SK-N-MC (cell line): ENCODE measurements at regions not wholly inside any gene's neighbourhood (a gene's known extent, or its start where the extent isn't known, plus 50 kb on each side); places are given as distances from the start of the nearest gene placed in this dataset.

Source experiments
- DNase-seq: peaks from one replicate; pipeline ENCODE4 v3.0.0-alpha.2; 2011; ENCODE audit warnings: low read depth, low spot score
- H3K27ac ChIP-seq: fragments of 200-600 bp; sonication (generic); 2 replicates; pipeline ENCODE4 v1.5.1; 2016; ENCODE audit warnings: mixed run types
- H3K36me3 ChIP-seq: fragments of 200-600 bp; sonication (generic); 2 replicates; pipeline ENCODE4 v1.6.1; 2017; ENCODE audit warnings: antibody characterized with exemption, low read length, mixed read lengths; ENCODE audit not compliant: insufficient read depth
- H3K4me3 ChIP-seq: fragments of 200-600 bp; sonication (generic); 2 replicates; pipeline ENCODE4 v1.5.1; 2016
- H3K9ac ChIP-seq: fragments of 200-600 bp; sonication (generic); 2 replicates; pipeline ENCODE4 v1.8.0; 2017; ENCODE audit warnings: mixed run types, mixed read lengths; ENCODE audit not compliant: insufficient read length
- H3K9me3 ChIP-seq: fragments of 200-600 bp; sonication (generic); 2 replicates; pipeline ENCODE4 v1.6.1; 2017; ENCODE audit warnings: low read depth, mild to moderate bottlenecking, antibody characterized with exemption, low read length, moderate library complexity, mixed read lengths
- EZH2 ChIP-seq: fragments of 200-600 bp; sonication (generic); IDR thresholded peaks from one replicate; pipeline ENCODE4 v1.6.1; 2017; ENCODE audit warnings: antibody characterized with exemption
- FOXP2 ChIP-seq: optimal IDR thresholded peaks from 2 replicates; pipeline ENCODE3; 2011; ENCODE audit warnings: mild to moderate bottlenecking, moderate library complexity; ENCODE audit not compliant: insufficient read depth; ENCODE audit errors: extremely low read length, control extremely low read depth
- POLR2AphosphoS5 ChIP-seq: IDR thresholded peaks from 2 replicates; pipeline ENCODE4 v1.6.1; 2012; ENCODE audit warnings: mild to moderate bottlenecking, low read depth, low read length, borderline replicate concordance

DNA sequence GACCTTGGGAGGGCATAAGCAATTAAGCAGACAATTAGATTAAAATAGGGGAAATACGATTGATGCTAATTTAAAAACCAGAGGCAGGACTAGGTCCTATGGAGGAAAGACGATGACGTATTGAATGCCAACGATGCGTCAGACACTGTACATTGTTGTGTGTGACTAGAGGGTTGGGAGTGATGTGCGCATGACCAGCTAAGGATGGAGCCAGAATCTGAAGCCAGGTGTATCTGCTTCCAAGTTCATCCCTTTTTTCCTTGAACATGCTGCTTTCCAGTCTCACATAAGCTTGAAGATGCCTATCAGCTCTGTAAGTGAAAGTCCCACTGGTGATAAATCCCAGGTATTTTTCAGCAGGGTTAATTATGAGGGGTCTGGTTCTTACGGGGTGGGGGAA is 576.2 kb downstream of the MATN1 start:
- Histone ChIP-seq H3K36me3 (no peaks in the 10 kb centered on the region), H3K9ac (no peak overlapping the region), H3K9me3 (no peaks in the 10 kb centered on the region), H3K27ac (no peak overlapping the region), H3K4me3 (no peak overlapping the region)
- TF ChIP-seq EZH2 (no peak), POLR2AphosphoS5 (no peak), FOXP2 (no peak)
- no peak for DNase-seq

DNA sequence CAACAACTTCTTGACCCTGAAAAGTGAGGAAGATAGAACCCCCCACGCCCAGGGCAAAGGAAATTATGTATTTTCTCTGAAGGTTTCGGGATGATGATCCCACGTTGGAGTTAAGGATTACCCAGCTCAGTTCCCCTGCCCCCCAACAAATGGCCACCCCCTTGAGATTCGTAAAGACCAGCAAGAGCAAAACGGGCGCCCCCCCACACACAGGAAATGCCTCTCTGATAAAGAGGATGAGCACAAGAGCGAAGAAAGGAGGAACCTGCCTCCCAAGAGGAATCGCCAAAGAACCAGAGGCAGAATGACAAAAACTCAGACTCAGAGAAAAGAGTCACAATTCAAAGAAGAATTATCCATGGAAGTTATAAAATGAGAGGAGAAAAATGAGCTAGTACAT is 576.9 kb downstream of the MATN1 start:
- Histone ChIP-seq H3K9me3 (no peaks in the 10 kb centered on the region), H3K4me3 (no peak overlapping the region), H3K9ac (no peak overlapping the region), H3K27ac (no peak overlapping the region), H3K36me3 (no peaks in the 10 kb centered on the region)
- TF ChIP-seq FOXP2 (no peak), EZH2 (no peak), POLR2AphosphoS5 (no peak)
- no peak for DNase-seq

DNA sequence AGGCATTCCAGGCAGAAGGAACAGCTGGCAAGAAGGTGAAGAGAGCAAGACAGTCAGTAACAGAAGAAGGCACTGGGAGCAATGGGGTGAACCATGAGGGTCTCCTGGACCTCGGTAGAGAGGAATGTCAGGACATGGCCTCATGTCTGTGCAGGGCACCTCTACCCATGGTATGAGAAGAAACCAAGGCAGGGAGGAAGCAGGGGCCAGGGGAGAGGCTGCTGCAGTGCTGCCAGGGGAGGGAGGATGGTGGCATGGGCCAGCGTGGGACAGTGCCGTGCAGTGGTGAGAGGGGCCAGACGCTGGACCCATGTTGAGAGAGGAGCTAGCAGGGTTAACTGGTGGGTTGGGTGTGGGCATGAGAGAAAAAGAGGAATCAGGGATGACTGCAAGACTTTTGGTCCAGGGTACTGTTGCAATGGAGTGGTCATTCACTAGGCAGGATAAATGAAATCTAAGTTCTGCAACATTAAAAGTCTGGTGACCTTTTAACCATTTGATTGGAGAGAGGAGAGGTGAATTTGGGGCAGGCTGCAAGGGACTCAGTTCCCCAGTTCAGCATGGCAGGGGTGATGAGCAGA is 577.6 kb downstream of the MATN1 start:
- no peak overlapping the region for H3K9ac ChIP-seq
- TF ChIP-seq POLR2AphosphoS5 (no peak), FOXP2 (no peak), EZH2 (no peak)
- H3K9me3 ChIP-seq: no peaks in the 10 kb centered on the region
- DNase-seq: no peak
- H3K27ac ChIP-seq: no peak overlapping the region
- H3K36me3 ChIP-seq: no peaks in the 10 kb centered on the region
- no peak overlapping the region for H3K4me3 ChIP-seq

DNA sequence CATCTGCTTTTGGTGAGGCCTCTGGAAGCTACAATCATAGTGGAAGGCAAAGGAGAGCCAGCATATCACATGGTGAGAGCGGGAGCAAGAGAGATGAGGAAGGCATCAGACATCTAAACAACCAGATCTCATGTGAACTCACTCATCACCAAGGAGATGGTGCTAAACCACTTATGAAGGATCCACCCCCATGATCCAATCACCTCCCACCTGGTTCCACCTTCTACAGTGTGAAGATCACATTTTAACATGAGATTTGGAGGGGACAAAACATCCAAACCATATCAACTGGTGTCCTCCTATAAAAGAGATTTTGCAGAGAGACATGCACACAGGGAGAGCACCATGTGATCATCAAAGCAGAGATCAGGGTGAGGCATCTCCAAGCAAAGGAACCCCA is 578.6 kb downstream of the MATN1 start:
- no peak overlapping the region for H3K9ac ChIP-seq
- H3K27ac ChIP-seq: no peak overlapping the region
- DNase-seq: no peak
- TF ChIP-seq EZH2 (no peak), POLR2AphosphoS5 (no peak), FOXP2 (no peak)
- H3K9me3 ChIP-seq: no peaks in the 10 kb centered on the region
- no peak overlapping the region for H3K4me3 ChIP-seq
- no peaks in the 10 kb centered on the region for H3K36me3 ChIP-seq

DNA sequence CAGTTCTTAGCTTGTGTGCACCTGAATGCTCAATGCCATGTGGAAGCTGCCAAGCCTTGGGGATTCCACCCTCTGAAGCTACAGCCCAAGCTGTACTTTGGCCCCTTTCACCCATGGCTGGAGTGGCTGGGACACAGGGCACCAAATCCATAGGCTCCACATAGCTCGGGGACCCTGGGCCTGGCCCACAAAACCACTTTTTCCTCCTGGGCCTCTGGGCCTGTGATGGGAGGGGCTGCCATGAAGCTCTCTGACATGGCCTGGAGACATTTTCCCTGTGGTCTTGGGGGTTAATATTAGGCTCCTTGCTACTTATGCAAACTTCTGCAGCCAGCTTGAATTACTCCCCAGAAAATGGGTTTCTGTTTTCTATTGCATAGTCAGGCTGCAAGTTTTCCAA is 579.9 kb downstream of the MATN1 start:
- H3K4me3 ChIP-seq: no peak overlapping the region
- no peaks in the 10 kb centered on the region for H3K9me3 ChIP-seq
- H3K27ac ChIP-seq: no peak overlapping the region
- TF ChIP-seq POLR2AphosphoS5: no peak
- no peak for TF ChIP-seq FOXP2
- no peak for TF ChIP-seq EZH2
- no peak for DNase-seq
- H3K36me3 ChIP-seq: no peaks in the 10 kb centered on the region
- H3K9ac ChIP-seq: no peak overlapping the region

DNA sequence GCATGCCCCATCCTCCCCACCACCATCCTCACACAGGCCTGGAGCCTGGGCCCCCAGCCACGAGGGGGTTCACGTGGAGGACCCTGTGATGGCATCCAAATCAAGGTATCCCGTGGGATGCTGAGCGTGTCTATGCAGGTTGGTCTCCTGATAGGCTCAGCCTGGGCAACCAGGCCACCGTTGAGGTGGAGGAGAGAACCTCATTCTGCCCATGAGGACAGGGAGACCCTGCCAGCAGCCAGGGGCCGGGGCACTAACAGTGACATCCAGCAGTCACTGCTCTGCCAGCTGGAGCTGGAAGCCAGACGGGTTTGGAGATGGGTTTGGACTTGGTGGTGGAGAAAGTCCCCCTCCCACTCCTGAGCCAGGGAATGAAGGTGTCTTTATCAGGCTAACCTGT is 582.8 kb downstream of the MATN1 start:
- no peak overlapping the region for H3K4me3 ChIP-seq
- no peak overlapping the region for H3K27ac ChIP-seq
- no peaks in the 10 kb centered on the region for H3K9me3 ChIP-seq
- no peaks in the 10 kb centered on the region for H3K36me3 ChIP-seq
- TF ChIP-seq POLR2AphosphoS5: no peak
- no peak for TF ChIP-seq FOXP2
- no peak for TF ChIP-seq EZH2
- no peak for DNase-seq
- H3K9ac ChIP-seq: no peak overlapping the region

DNA sequence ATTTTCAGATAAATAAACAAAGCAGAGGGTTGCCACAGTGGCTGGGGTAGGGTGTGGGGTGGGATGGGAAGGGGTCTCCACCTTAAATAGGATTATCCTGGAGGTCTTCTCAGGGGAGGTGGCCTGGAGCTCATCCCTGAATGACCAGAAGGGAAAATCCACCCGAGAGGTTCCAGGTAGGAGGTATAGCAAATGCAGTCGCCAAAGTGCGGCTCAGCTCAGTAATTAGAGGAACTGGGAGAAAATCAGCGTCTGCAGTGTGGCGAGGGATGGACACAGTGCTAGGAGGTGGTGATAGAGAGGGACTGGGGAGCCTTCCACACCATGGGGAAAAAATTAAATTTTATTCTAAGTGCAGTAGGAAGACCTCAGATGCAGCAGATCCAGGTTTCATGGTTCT is 584.5 kb downstream of the MATN1 start:
- Histone ChIP-seq H3K27ac (no peak overlapping the region), H3K9ac (no peak overlapping the region), H3K36me3 (no peaks in the 10 kb centered on the region), H3K4me3 (no peak overlapping the region), H3K9me3 (no peaks in the 10 kb centered on the region)
- TF ChIP-seq POLR2AphosphoS5 (no peak), EZH2 (no peak), FOXP2 (no peak)
- no peak for DNase-seq

DNA sequence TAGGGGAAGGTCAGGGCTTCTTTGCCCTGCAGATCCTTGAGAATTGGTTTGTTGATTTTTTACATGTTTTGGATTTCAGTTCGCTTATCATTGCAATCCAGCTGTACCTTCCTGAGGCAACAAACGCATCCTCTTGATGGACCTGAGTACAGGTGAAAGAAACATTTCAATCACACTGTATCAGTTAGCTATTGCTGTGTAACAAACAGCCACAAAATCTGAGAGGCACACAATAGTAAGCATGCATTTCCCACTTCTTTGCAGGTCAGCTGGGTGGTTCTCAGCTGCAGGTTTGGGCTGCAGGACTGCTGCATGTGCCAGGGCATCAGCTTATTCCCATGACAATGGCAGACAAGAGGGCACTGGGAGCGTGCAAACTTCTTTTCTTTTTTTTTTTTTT is 586.4 kb downstream of the MATN1 start:
- TF ChIP-seq POLR2AphosphoS5 (no peak), FOXP2 (no peak), EZH2 (no peak)
- no peak for DNase-seq

DNA sequence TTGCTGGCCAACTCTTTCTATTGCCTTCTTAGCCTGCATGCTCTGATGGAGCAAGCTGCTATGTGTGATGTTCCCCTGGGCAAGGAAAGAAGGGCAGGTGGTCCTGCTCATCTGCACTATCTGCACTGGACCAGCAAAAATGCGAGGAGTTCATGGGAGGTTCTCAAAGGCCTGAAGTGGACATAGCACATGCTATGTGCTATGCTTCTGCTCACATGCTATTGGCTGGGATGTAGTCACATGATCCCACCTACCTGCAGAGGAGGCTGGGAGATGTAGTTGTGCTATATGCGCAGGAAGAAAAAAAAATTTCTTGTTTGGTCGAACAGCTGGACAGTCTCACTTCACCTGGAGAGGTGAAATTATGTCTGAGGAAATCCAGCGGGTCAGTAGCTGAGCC is 587.7 kb downstream of the MATN1 start:
- no peak for DNase-seq
- H3K9me3 ChIP-seq: no peaks in the 10 kb centered on the region
- no peaks in the 10 kb centered on the region for H3K36me3 ChIP-seq

More for the DNA sequence above, 586.4 kb downstream of the MATN1 start:
- Histone ChIP-seq H3K36me3 (no peaks in the 10 kb centered on the region), H3K27ac (no peak overlapping the region), H3K9ac (no peak overlapping the region), H3K4me3 (no peak overlapping the region), H3K9me3 (no peaks in the 10 kb centered on the region)

More for the DNA sequence above, 587.7 kb downstream of the MATN1 start:
- Histone ChIP-seq H3K4me3 (no peak overlapping the region), H3K9ac (no peak overlapping the region), H3K27ac (no peak overlapping the region)
- TF ChIP-seq FOXP2 (no peak), POLR2AphosphoS5 (no peak), EZH2 (no peak)
